ENCODE measurements at regions not wholly inside any gene's neighbourhood (a gene's known extent, or its start where the extent isn't known, plus 50 kb on each side); places are given as distances from the start of the nearest gene placed in this dataset.

DNA sequence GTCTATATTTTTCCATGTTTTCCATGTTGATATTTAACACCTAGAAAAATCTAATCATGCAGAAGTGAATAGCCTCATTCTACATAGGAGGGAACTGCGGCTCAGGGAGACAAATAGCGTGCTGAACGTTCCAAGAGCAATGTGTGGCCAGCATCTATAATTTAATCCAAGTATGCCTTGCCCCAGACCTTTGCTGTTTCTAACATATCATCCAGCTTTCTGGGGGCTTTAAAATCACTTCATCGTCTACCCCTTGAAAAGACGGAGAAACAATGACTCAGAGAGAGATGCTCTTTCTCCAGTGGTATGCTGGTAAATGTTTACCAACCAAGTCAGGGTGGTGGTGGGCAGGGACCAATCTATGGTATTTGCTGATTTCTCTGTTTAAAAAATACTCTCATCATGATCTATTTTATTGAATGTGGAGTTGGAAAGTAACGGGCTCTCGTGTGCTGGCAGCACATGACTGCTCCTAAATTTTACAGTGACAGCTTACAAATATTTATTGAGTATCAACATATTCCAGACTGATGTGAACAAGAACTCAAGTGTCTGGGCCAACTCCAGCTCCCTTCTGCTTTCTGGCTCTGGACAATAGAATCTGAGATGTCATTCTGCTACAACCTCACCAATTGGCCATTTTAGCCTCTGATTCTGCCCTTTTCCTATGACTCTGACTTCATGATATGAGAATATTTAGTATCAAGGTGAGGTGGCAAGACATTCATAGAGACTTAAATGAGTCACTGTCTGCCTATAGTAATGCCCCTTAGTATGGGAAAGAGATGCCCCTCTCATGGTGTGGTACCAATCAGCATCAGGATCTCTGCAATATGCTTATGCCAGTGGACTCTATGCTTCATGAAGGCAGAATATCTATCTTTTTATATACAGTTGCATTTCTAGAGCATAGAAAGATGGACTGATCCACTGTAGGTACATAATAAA lies 407.4 kb upstream of the TNC start:
- ChIA-PET POLR2A (no interaction called here), CTCF (interaction anchor here (2.0 kb wide), 1 partner anchor 844 kb away, joined by 6 read pairs; no protein-coding TSS in a partner anchor)
- H3K4me1 Mint-ChIP-seq (ENCODE audit: low read depth) = no peaks in the 10 kb centered on the region
- H3K4me3 Mint-ChIP-seq = no peak overlapping the region
- H3K9me3 Mint-ChIP-seq = no peaks in the 10 kb centered on the region
- H3K36me3 Mint-ChIP-seq (ENCODE audit: low read depth) = no peaks in the 10 kb centered on the region
- DNase-seq (no peak), ATAC-seq (no peak)
- TF ChIP-seq, protein P1, sequence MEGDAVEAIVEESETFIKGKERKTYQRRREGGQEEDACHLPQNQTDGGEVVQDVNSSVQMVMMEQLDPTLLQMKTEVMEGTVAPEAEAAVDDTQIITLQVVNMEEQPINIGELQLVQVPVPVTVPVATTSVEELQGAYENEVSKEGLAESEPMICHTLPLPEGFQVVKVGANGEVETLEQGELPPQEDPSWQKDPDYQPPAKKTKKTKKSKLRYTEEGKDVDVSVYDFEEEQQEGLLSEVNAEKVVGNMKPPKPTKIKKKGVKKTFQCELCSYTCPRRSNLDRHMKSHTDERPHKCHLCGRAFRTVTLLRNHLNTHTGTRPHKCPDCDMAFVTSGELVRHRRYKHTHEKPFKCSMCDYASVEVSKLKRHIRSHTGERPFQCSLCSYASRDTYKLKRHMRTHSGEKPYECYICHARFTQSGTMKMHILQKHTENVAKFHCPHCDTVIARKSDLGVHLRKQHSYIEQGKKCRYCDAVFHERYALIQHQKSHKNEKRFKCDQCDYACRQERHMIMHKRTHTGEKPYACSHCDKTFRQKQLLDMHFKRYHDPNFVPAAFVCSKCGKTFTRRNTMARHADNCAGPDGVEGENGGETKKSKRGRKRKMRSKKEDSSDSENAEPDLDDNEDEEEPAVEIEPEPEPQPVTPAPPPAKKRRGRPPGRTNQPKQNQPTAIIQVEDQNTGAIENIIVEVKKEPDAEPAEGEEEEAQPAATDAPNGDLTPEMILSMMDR (IDR thresholded peaks at IDR 0.05) = no peak
- intact Hi-C loops (cut with micrococcal nuclease) = no loop called here
- H3K27ac Mint-ChIP-seq = no peak overlapping the region
- H3K27me3 Mint-ChIP-seq = peaks cover 22% of the 10 kb centered on the region

DNA sequence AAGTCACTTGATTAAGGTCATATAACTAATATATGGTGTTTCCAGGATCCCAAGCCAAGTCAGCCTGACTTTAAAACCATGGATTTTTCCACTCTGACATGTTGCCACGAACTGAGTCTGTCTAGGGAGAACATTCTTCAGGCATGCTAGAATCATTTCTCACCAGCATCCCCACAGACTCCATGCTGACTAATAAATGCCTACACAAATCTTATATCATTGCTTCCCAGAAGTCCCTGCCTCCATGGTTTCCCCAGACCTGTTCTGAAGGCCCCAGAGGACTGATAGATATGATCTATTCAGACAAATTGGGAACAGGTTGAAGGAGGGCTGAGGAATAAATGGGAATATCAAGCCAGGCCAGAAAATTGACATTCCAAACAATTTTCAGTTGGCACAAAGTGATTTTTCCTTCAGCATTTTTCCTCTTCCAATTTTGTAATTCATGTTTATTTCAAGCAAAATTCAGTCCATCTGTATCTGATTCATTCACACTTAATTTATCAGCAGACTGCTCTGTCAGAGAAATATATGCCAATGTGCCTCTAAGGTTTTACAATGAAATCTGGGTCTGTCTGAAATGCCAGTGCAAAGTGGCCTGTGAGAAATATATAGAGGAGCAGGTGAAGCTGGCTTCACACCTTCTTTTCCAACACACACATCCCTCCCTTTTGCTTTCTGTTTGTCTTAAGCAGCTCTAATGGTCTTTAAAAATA lies 413.6 kb upstream of the TNC start:
- ATAC-seq = no peak
- DNase-seq = no peak
- Mint-ChIP-seq H3K4me3 (no peak overlapping the region), H3K27ac (no peak overlapping the region), H3K9me3 (no peaks in the 10 kb centered on the region), H3K4me1 (ENCODE audit: low read depth) (no peaks in the 10 kb centered on the region), H3K36me3 (ENCODE audit: low read depth) (no peaks in the 10 kb centered on the region), H3K27me3 (peaks cover 15% of the 10 kb centered on the region)
- ChIA-PET CTCF (no interaction called here), POLR2A (no interaction called here)
- intact Hi-C loops (cut with micrococcal nuclease) = no loop called here
- TF ChIP-seq, protein P1 (IDR thresholded peaks at IDR 0.05) = no peak

DNA sequence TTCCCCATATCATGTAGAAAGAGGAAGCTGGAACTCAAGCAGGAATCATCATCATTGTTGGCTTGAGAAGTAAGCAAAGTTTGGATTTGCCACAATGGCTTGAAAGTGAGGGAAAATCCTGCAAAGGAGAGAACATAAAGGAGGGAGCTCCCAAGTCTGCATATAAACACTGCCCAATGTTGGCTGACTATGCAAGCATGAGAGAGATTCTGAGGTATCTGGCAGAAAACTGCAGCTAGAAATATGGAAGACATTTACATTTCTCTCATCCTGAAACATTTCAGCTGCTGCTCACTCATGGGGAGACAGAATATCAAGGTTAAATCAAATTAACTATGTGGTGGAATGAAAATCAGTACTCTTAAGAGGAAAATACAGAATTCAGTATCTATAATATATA lies 415.6 kb upstream of the TNC start:
- Mint-ChIP-seq H3K9me3 (no peaks in the 10 kb centered on the region), H3K27ac (no peak overlapping the region), H3K4me3 (no peak overlapping the region), H3K36me3 (ENCODE audit: low read depth) (no peaks in the 10 kb centered on the region), H3K27me3 (peaks cover 17% of the 10 kb centered on the region), H3K4me1 (ENCODE audit: low read depth) (no peaks in the 10 kb centered on the region)
- intact Hi-C loops (cut with micrococcal nuclease) = no loop called here
- DNase-seq (no peak), ATAC-seq (no peak)
- ChIA-PET POLR2A (no interaction called here), CTCF (no interaction called here)
- TF ChIP-seq, protein P1 (IDR thresholded peaks at IDR 0.05) = no peak

DNA sequence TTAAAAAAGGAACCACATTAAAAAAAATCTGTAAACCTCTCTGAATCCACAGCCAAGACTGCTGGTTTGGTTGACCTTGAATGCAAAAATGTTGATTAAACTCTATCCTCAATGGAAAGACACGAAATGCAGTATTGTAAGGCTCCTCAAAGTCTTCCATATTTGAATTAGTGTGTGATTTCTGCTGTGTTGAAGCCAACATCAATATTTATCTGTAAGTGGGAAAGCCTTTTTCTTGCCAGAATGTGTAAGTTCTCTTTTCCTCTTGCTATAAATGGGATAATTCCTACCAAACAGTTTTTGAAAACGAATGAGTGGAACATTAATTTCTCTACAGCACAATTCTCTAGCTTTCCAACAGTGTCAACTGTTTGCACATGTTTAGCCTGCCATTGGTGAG lies 422.1 kb upstream of the TNC start:
- ChIA-PET CTCF (no interaction called here), POLR2A (no interaction called here)
- Mint-ChIP-seq H3K36me3 (ENCODE audit: low read depth) (no peaks in the 10 kb centered on the region), H3K27ac (no peak overlapping the region), H3K9me3 (no peaks in the 10 kb centered on the region), H3K4me1 (ENCODE audit: low read depth) (no peaks in the 10 kb centered on the region), H3K27me3 (peaks cover 10% of the 10 kb centered on the region), H3K4me3 (no peak overlapping the region)
- intact Hi-C loops (cut with micrococcal nuclease) = no loop called here
- ATAC-seq (no peak), DNase-seq (no peak)
- TF ChIP-seq, protein P1 (IDR thresholded peaks at IDR 0.05) = no peak

DNA sequence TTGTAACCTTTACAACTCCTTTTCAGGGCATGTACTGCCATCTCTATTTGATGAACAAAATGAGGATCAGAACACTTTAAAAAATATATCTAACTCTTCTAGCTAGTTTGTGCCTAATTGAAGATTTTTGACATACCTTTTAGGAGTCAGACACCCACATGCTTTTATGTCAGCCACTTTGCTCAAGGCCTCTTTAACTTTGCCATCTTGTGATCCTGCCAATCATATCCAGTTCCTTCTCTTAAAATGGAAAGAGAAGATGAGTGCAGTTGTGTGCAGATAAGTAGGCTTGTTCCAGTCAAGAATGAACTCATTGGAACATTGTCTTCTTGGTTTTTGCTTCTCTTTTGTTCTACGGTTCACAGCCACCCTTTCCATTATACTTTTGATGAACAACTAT lies 425.6 kb upstream of the TNC start:
- POLR2A ChIA-PET = no interaction called here

More for the DNA sequence above, 425.6 kb upstream of the TNC start:
- peaks cover 8% of the 10 kb centered on the region for H3K27me3 Mint-ChIP-seq
- CTCF ChIA-PET = no interaction called here
- intact Hi-C loops (cut with micrococcal nuclease) = no loop called here
- H3K36me3 Mint-ChIP-seq (ENCODE audit: low read depth) = no peaks in the 10 kb centered on the region
- no peak for DNase-seq
- ATAC-seq = no peak
- H3K4me3 Mint-ChIP-seq = no peak overlapping the region
- TF ChIP-seq, protein P1 (IDR thresholded peaks at IDR 0.05) = no peak
- no peaks in the 10 kb centered on the region for H3K9me3 Mint-ChIP-seq
- H3K27ac Mint-ChIP-seq = no peak overlapping the region
- H3K4me1 Mint-ChIP-seq (ENCODE audit: low read depth) = no peaks in the 10 kb centered on the region

Data from activated CD8-positive, alpha-beta T cell treated with anti-CD3 and anti-CD28 coated beads for 36 hours (primary cell).